Tongue (tissue), 1 donor: ENCODE measurements at regions not wholly inside any gene's neighbourhood (a gene's known extent, or its start where the extent isn't known, plus 50 kb on each side); places are given as distances from the start of the nearest gene placed in this dataset.
A peak's percentile ranks its signal among the peaks of the same experiment; 100 is the strongest.

Source experiments
- DNase-seq: peaks from one replicate; pipeline ENCODE4 v3.0.0-alpha.2; 2015

- DNase-seq = no peak
These were observed 259.2 kb upstream of the TMTC4 start for GRCh38 chr13:100933841-100934240.

GRCh38 chr13:100922599-100922998, 248.0 kb upstream of the TMTC4 start:
- no peak for DNase-seq

GRCh38 chr13:100921139-100921538, 246.5 kb upstream of the TMTC4 start:
- DNase-seq = no peak

GRCh38 chr13:100917011-100917410, 242.4 kb upstream of the TMTC4 start:
- DNase-seq = peak; percentile 31

GRCh38 chr13:100913143-100913542, 238.5 kb upstream of the TMTC4 start:
- no peak for DNase-seq

- no peak for DNase-seq
These were observed 229.8 kb upstream of the TMTC4 start for GRCh38 chr13:100904293-100904976.

- no peak for DNase-seq
These were observed 225.2 kb upstream of the TMTC4 start for GRCh38 chr13:100899720-100900316.

- no peak for DNase-seq
These were observed 223.8 kb upstream of the TMTC4 start for GRCh38 chr13:100898431-100898830.

GRCh38 chr13:100895651-100896050, 221.1 kb upstream of the TMTC4 start:
- no peak for DNase-seq

- DNase-seq = no peak
These were observed 218.4 kb upstream of the TMTC4 start for GRCh38 chr13:100892981-100893380.

- DNase-seq = no peak
These were observed 216.1 kb upstream of the TMTC4 start for GRCh38 chr13:100890645-100891044.

- DNase-seq = no peak
These were observed 213.1 kb upstream of the TMTC4 start for GRCh38 chr13:100887729-100888151.

GRCh38 chr13:100883453-100883852, 208.9 kb upstream of the TMTC4 start:
- DNase-seq = no peak

- DNase-seq = no peak
These were observed 206.8 kb upstream of the TMTC4 start for GRCh38 chr13:100881291-100881864.

- no peak for DNase-seq
These were observed 205.6 kb upstream of the TMTC4 start for GRCh38 chr13:100880166-100880565.

GRCh38 chr13:100879255-100879654, 204.7 kb upstream of the TMTC4 start:
- no peak for DNase-seq

- DNase-seq = no peak
These were observed 201.4 kb upstream of the TMTC4 start for GRCh38 chr13:100876044-100876403.

- DNase-seq = no peak
These were observed 200.9 kb upstream of the TMTC4 start for GRCh38 chr13:100875392-100876043.

- peak; percentile 13 for DNase-seq
These were observed 198.2 kb upstream of the TMTC4 start for GRCh38 chr13:100872761-100873160.

GRCh38 chr13:100870898-100871297, 196.3 kb upstream of the TMTC4 start:
- no peak for DNase-seq

GRCh38 chr13:100860866-100861265, 186.3 kb upstream of the TMTC4 start:
- no peak for DNase-seq

GRCh38 chr13:100859861-100860260, 185.3 kb upstream of the TMTC4 start:
- no peak for DNase-seq

GRCh38 chr13:100855151-100855550, 180.6 kb upstream of the TMTC4 start:
- DNase-seq = no peak
